AG04449 (cell line): ENCODE measurements at regions not wholly inside any gene's neighbourhood (a gene's known extent, or its start where the extent isn't known, plus 50 kb on each side); places are given as distances from the start of the nearest gene placed in this dataset.

Experiments used
- CTCF ChIA-PET: fragments of 350-600 bp; formaldehyde crosslinking; extraction: SDS; loops from one replicate; lab custom pipeline; 2021; ENCODE audit warnings: antibody characterized with exemption; lab: Yijun Ruan, JAX
- POLR2A ChIA-PET: fragments of 400-600, 350-600 bp; formaldehyde crosslinking; extraction: SDS; loops from one replicate; lab custom pipeline; 2020; ENCODE audit warnings: antibody characterized with exemption, inconsistent platforms; lab: Yijun Ruan, JAX
- DNase-seq: peaks from one replicate; pipeline ENCODE4 v3.0.0-alpha.2; 2010; ENCODE audit warnings: low read depth, low spot score
- H3K4me3 ChIP-seq: 2 replicates; pipeline ENCODE4 v1.5.1; 2011; ENCODE audit warnings: low read depth, mild to moderate bottlenecking, control low read depth, low read length
- CTCF ChIP-seq: IDR thresholded peaks from one replicate; pipeline ENCODE4 v1.5.1; 2011; ENCODE audit warnings: mild to moderate bottlenecking, moderate library complexity, low read length, control low read depth, inconsistent platforms; ENCODE audit not compliant: insufficient read depth; ENCODE audit errors: missing control alignments

GRCh38 chr3:182503401-182503800, 289.9 kb upstream of the ATP11B start:
- ChIA-PET POLR2A (no interaction called here), CTCF (interaction anchor here (1.4 kb wide), 1 partner anchor 12 kb away, joined by 4 read pairs; no protein-coding TSS in a partner anchor)
- TF ChIP-seq CTCF = no peak

GRCh38 chr3:182508919-182509711, 284.2 kb upstream of the ATP11B start:
- POLR2A ChIA-PET = no interaction called here
- H3K4me3 ChIP-seq = no peak overlapping the region
- CTCF ChIA-PET = no interaction called here
- no peak for TF ChIP-seq CTCF
- no peak for DNase-seq

More at GRCh38 chr3:182503401-182503800, 289.9 kb upstream of the ATP11B start:
- no peak overlapping the region for H3K4me3 ChIP-seq
- DNase-seq = no peak

- no peak for TF ChIP-seq CTCF
- ChIA-PET CTCF (no interaction called here), POLR2A (no interaction called here)
- no peak overlapping the region for H3K4me3 ChIP-seq
- no peak for DNase-seq
These were observed 283.4 kb upstream of the ATP11B start for GRCh38 chr3:182509844-182510460.

GRCh38 chr3:182514236-182514964, 278.9 kb upstream of the ATP11B start:
- CTCF ChIA-PET = no interaction called here
- TF ChIP-seq CTCF = no peak
- POLR2A ChIA-PET = no interaction called here
- H3K4me3 ChIP-seq = no peak overlapping the region
- DNase-seq = no peak

GRCh38 chr3:182516597-182517336, 276.5 kb upstream of the ATP11B start:
- ChIA-PET CTCF (no interaction called here), POLR2A (no interaction called here)
- TF ChIP-seq CTCF = no peak
- DNase-seq = no peak
- no peak overlapping the region for H3K4me3 ChIP-seq

GRCh38 chr3:182519569-182519968, 273.7 kb upstream of the ATP11B start:
- CTCF ChIA-PET = no interaction called here
- no peak for DNase-seq
- no peak for TF ChIP-seq CTCF

More at GRCh38 chr3:182519569-182519968, 273.7 kb upstream of the ATP11B start:
- H3K4me3 ChIP-seq = no peak overlapping the region
- POLR2A ChIA-PET = no interaction called here
